Endothelial cell of umbilical vein (primary cell): ENCODE measurements at regions not wholly inside any gene's neighbourhood (a gene's known extent, or its start where the extent isn't known, plus 50 kb on each side); places are given as distances from the start of the nearest gene placed in this dataset.

Experiments used
- BruUV-seq: library from RNA; stranded (reverse); fragments of 400-500 nt; replicated peaks from 2 replicates; lab custom pipeline; 2021; lab: Mats Ljungman, UMichigan
- CTCF ChIA-PET: fragments of 300-600, 350-600 bp; sonication (Branson Sonifier 250); formaldehyde crosslinking; loops from one replicate; lab custom pipeline; 2021; ENCODE audit warnings: antibody characterized with exemption, inconsistent platforms; lab: Charles Lee
- POLR2A ChIA-PET: fragments of 300-600, 350-600 bp; sonication (Branson Sonifier 250); formaldehyde crosslinking; loops from one replicate; lab custom pipeline; 2021; ENCODE audit warnings: antibody characterized with exemption, inconsistent platforms; lab: Charles Lee
- DNase-seq: peaks from one replicate; pipeline ENCODE4 v3.0.0-alpha.2; 2011; ENCODE audit warnings: low read depth, low spot score
- FAIRE-seq: peaks from 2 replicates; lab custom pipeline; 2011; peaks lifted over from hg19 to GRCh38; lab: Jason Lieb, UNC
- H2AFZ ChIP-seq: 2 replicates; pipeline ENCODE4 v1.6.0; 2012; ENCODE audit warnings: low read depth, low read length, control low read depth, inconsistent platforms
- H3K27ac ChIP-seq: 2 replicates; pipeline ENCODE4 v1.5.1; 2011; ENCODE audit warnings: low read depth, mild to moderate bottlenecking, control low read depth, low read length, moderate library complexity; ENCODE audit not compliant: insufficient read depth
- H3K27me3 ChIP-seq, 2 experiments: 2 replicates each; pipeline versions ENCODE4 v1.6.0 to v1.6.1; 2011; ENCODE audit warnings: low read length in 2 of 2, mixed read lengths in 1 of 2; ENCODE audit not compliant: control insufficient read depth in 2 of 2, insufficient read depth in 2 of 2
- H3K36me3 ChIP-seq, 2 experiments: 2 replicates in 1 of 2; 3 replicates in 1 of 2; pipeline ENCODE4 v1.5.1; 2011; ENCODE audit warnings: low read length in 2 of 2, mild to moderate bottlenecking in 1 of 2, moderate library complexity in 1 of 2; ENCODE audit not compliant: control insufficient read depth in 2 of 2, insufficient read depth in 2 of 2; ENCODE audit errors: extremely low read depth in 1 of 2
- H3K4me1 ChIP-seq: 3 replicates; pipeline ENCODE4 v1.5.1; 2011; ENCODE audit warnings: mild to moderate bottlenecking, low read length; ENCODE audit not compliant: control insufficient read depth, insufficient read depth; ENCODE audit errors: extremely low read depth
- H3K4me2 ChIP-seq: 2 replicates; pipeline ENCODE4 v1.6.1; 2011; ENCODE audit warnings: low read length, control low read depth, mixed read lengths; ENCODE audit not compliant: insufficient read depth
- H3K4me3 ChIP-seq, 3 experiments: fragments of 200-600 bp in 1 of 3; sonication (generic), shearing (Covaris generic) in 1 of 3; replicated peaks in 1 of 3; 2 replicates each; pipeline ENCODE4 v1.5.1; 2011 to 2016; ENCODE audit warnings: control low read depth in 3 of 3, low read length in 3 of 3, mild to moderate bottlenecking in 2 of 3, inconsistent platforms in 1 of 3, low read depth in 1 of 3, moderate library complexity in 1 of 3; ENCODE audit not compliant: insufficient read depth in 1 of 3
- H3K79me2 ChIP-seq: 2 replicates; pipeline ENCODE4 v1.6.0; 2012; ENCODE audit warnings: low read length, inconsistent platforms; ENCODE audit not compliant: control insufficient read depth, insufficient read depth
- H3K9ac ChIP-seq: replicated peaks from 2 replicates; pipeline ENCODE3; 2011; ENCODE audit warnings: low read length, control low read depth; ENCODE audit not compliant: insufficient read depth; ENCODE audit errors: extremely low read depth
- H3K9me1 ChIP-seq: replicated peaks from 3 replicates; pipeline ENCODE4 v1.6.0; 2011; ENCODE audit warnings: mild to moderate bottlenecking, low read length; ENCODE audit not compliant: control insufficient read depth, insufficient read depth; ENCODE audit errors: extremely low read depth
- H3K9me3 ChIP-seq: replicated peaks from 2 replicates; pipeline ENCODE4 v1.5.1; 2012; ENCODE audit warnings: low read length, inconsistent platforms; ENCODE audit not compliant: control insufficient read depth, insufficient read depth
- H4K20me1 ChIP-seq: replicated peaks from 2 replicates; pipeline ENCODE3; 2011; ENCODE audit warnings: mild to moderate bottlenecking, low read length; ENCODE audit not compliant: control insufficient read depth, insufficient read depth; ENCODE audit errors: extremely low read depth
- EZH2 ChIP-seq: IDR thresholded peaks from 2 replicates; pipeline ENCODE4 v1.6.1; 2012; ENCODE audit warnings: borderline replicate concordance, low read depth, mild to moderate bottlenecking, moderate library complexity, low read length, inconsistent platforms; ENCODE audit not compliant: severe bottlenecking
- FOS ChIP-seq: IDR thresholded peaks from 2 replicates; pipeline ENCODE4 v1.6.1; 2011; ENCODE audit warnings: mild to moderate bottlenecking, low read length, moderate library complexity, borderline replicate concordance; ENCODE audit not compliant: insufficient read depth
- GATA2 ChIP-seq: IDR thresholded peaks from 2 replicates; pipeline ENCODE4 v1.7.0; 2011; ENCODE audit warnings: low read depth, mild to moderate bottlenecking, moderate library complexity, mixed read lengths, low read length; ENCODE audit not compliant: insufficient read length, insufficient read depth
- JUN ChIP-seq: IDR thresholded peaks from 2 replicates; pipeline ENCODE4 v1.6.1; 2011; ENCODE audit warnings: borderline replicate concordance, low read depth; ENCODE audit not compliant: insufficient read length, insufficient read depth
- MYC ChIP-seq: IDR thresholded peaks from one replicate; pipeline ENCODE4 v1.6.1; 2011; ENCODE audit warnings: mild to moderate bottlenecking, low read depth, low read length
- POLR2A ChIP-seq: IDR thresholded peaks from 2 replicates; pipeline ENCODE4 v1.6.1; 2012; ENCODE audit warnings: low read depth, mild to moderate bottlenecking, control low read depth, low read length
- POLR2AphosphoS5 ChIP-seq: IDR thresholded peaks from 2 replicates; pipeline ENCODE4 v1.6.1; 2012; ENCODE audit warnings: low read depth, mild to moderate bottlenecking, control low read depth, low read length, moderate library complexity; ENCODE audit not compliant: insufficient read depth
- dilution Hi-C: fragments of 300-500 bp; cut with MboI; formaldehyde crosslinking; loops from one replicate; pipeline ENCODE4 v1.15.0; 2019; ENCODE audit warnings: low sequenced_read_pairs; ENCODE audit not compliant: extremely low pct_ligation_motif_present
- intact Hi-C: fragments of 100-400 bp; cut with micrococcal nuclease; formaldehyde crosslinking; loops from one replicate; pipeline ENCODE4 v1.10.0; 2022
- TF ChIP-seq, protein P1 (sequence below), 2 donors: IDR thresholded peaks; 1 replicate in 1 of 2; 2 replicates in 1 of 2; pipeline ENCODE4 v1.5.1; 2011; ENCODE audit warnings: low read length in 2 of 2, mild to moderate bottlenecking in 2 of 2, moderate library complexity in 2 of 2, control low read depth in 1 of 2, inconsistent platforms in 1 of 2, low read depth in 1 of 2; ENCODE audit not compliant: insufficient read depth in 1 of 2; ENCODE audit errors: extremely low read depth in 1 of 2
- TF ChIP-seq, protein P2 (sequence below): IDR thresholded peaks from 2 replicates; pipeline ENCODE4 v1.6.1; 2011; ENCODE audit not compliant: insufficient read depth, insufficient read length

DNA sequence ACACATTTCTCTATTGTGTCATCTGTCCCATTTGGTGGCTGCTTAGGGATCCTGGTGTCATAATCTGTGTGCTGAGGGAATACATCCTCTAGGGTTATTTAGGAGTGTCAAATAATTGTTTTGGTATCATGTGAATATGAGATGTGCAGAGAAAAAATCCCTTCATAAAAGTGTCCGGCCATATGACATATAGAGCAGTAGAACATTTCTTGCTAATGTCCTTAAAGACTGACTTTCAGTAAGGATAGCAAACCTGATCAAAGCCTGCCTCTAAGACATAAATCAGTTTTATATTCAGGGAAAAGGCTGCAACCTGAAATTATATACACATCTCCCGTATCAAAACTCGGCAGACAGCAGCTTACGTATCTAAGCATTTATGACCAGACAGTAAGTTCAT, 211.6 kb downstream of the ADAM29 start:
- ChIA-PET CTCF (no interaction called here), POLR2A (no interaction called here)
- Histone ChIP-seq H3K36me3 (no peaks in the 10 kb centered on the region), H3K9ac (no peak overlapping the region), H3K4me1 (no peaks in the 10 kb centered on the region), H3K9me1 (no peaks in the 10 kb centered on the region), H3K4me3 (no peak overlapping the region), H3K9me3 (peaks cover 2% of the 10 kb centered on the region), H4K20me1 (no peaks in the 10 kb centered on the region), H3K27me3 (no peaks in the 10 kb centered on the region), H3K27ac (no peak overlapping the region), H3K79me2 (no peaks in the 10 kb centered on the region), H3K4me2 (no peak overlapping the region), H2AFZ (no peak overlapping the region)
- intact Hi-C loops (no loop called here), dilution Hi-C loops (no loop called here)
- DNase-seq (no peak), FAIRE-seq (no peak)
- no peak for TF ChIP-seq JUN
- TF ChIP-seq FOS = no peak
- no peak for TF ChIP-seq POLR2AphosphoS5
- no peak for TF ChIP-seq GATA2
- TF ChIP-seq, protein P1, sequence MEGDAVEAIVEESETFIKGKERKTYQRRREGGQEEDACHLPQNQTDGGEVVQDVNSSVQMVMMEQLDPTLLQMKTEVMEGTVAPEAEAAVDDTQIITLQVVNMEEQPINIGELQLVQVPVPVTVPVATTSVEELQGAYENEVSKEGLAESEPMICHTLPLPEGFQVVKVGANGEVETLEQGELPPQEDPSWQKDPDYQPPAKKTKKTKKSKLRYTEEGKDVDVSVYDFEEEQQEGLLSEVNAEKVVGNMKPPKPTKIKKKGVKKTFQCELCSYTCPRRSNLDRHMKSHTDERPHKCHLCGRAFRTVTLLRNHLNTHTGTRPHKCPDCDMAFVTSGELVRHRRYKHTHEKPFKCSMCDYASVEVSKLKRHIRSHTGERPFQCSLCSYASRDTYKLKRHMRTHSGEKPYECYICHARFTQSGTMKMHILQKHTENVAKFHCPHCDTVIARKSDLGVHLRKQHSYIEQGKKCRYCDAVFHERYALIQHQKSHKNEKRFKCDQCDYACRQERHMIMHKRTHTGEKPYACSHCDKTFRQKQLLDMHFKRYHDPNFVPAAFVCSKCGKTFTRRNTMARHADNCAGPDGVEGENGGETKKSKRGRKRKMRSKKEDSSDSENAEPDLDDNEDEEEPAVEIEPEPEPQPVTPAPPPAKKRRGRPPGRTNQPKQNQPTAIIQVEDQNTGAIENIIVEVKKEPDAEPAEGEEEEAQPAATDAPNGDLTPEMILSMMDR (IDR thresholded peaks at IDR 0.05; ENCODE audit: extremely low read depth in 1 of 2, insufficient read depth in 1 of 2, low read depth in 1 of 2, low read length in 2 of 2) = no peak
- TF ChIP-seq POLR2A = no peak
- TF ChIP-seq, protein P2, sequence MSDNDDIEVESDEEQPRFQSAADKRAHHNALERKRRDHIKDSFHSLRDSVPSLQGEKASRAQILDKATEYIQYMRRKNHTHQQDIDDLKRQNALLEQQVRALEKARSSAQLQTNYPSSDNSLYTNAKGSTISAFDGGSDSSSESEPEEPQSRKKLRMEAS = no peak
- no TSS peak for BruUV-seq

DNA sequence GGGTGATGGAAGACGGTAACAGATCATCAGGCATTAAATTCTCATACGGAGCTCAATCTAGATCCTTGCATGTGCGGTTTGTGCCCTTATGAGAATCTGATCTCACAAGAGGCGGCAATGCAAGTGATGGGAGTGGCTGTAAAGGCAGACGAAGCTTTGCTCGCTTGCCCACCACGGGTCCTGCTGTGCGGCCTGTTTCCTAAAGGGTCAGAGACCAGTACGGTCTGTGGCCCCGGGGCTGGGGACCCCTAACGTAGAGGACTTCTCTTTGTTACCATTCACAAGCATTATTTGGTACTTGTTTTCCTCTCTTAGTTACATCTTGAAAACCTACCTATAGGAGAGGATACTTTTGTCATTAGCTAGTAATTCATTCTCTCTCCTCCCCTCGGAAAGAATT, 221.0 kb downstream of the ADAM29 start:
- dilution Hi-C loops (no loop called here), intact Hi-C loops (no loop called here)
- CTCF ChIA-PET = no interaction called here
- POLR2A ChIA-PET = no interaction called here
- H3K36me3 ChIP-seq = no peaks in the 10 kb centered on the region
- H3K9me3 ChIP-seq = no peaks in the 10 kb centered on the region
- no peaks in the 10 kb centered on the region for H3K9me1 ChIP-seq
- H3K4me3 ChIP-seq = no peak overlapping the region
- no peaks in the 10 kb centered on the region for H3K4me1 ChIP-seq
- FAIRE-seq = no peak
- TF ChIP-seq FOS (no peak), GATA2 (no peak), JUN (no peak), POLR2AphosphoS5 (no peak), POLR2A (no peak), EZH2 (no peak), MYC (no peak)
- TF ChIP-seq, protein P1 (IDR thresholded peaks at IDR 0.05; ENCODE audit: extremely low read depth in 1 of 2, insufficient read depth in 1 of 2, low read depth in 1 of 2, low read length in 2 of 2) = no peak
- TF ChIP-seq, protein P2 = no peak
- H4K20me1 ChIP-seq = no peaks in the 10 kb centered on the region
- H3K79me2 ChIP-seq = no peaks in the 10 kb centered on the region
- no peak for DNase-seq
- no peak overlapping the region for H3K4me2 ChIP-seq
- BruUV-seq = no TSS peak
- no peak overlapping the region for H3K27ac ChIP-seq
- no peaks in the 10 kb centered on the region for H3K27me3 ChIP-seq
- no peak overlapping the region for H2AFZ ChIP-seq
- no peak overlapping the region for H3K9ac ChIP-seq
